CD14-positive monocyte (primary cell): ENCODE measurements at regions not wholly inside any gene's neighbourhood (a gene's known extent, or its start where the extent isn't known, plus 50 kb on each side); places are given as distances from the start of the nearest gene placed in this dataset.
"Not testable (repeated sequence)": the region's sequence is repeated elsewhere in the genome, so short reads cannot be mapped to it uniquely, and the experiment has no call there.

ENCODE experiments used
- DNase-seq, 3 donors: peaks; one replicate each; pipeline ENCODE4 v3.0.0-alpha.2; 2011 to 2022
- H2AFZ ChIP-seq: 2 replicates; pipeline ENCODE4 v1.6.0; 2012; ENCODE audit warnings: mild to moderate bottlenecking, low read depth, low read length, inconsistent platforms; ENCODE audit not compliant: insufficient read depth, poor library complexity, severe bottlenecking
- H3K27ac ChIP-seq, 2 donors: 1 replicate in 1 of 2; 2 replicates in 1 of 2; pipeline ENCODE4 v1.5.1; 2012 to 2013; ENCODE audit warnings: low read length in 2 of 2, control low read depth in 1 of 2, inconsistent platforms in 1 of 2, low read depth in 1 of 2, mild to moderate bottlenecking in 1 of 2
- H3K27me3 ChIP-seq, 2 donors: one replicate each; pipeline versions ENCODE4 v1.6.0 to v1.6.1; 2011 to 2013; ENCODE audit warnings: low read length in 2 of 2; ENCODE audit not compliant: control insufficient read depth in 2 of 2, insufficient read depth in 2 of 2
- H3K36me3 ChIP-seq, 2 donors: replicated peaks in 1 of 2; 1 replicate in 1 of 2; 2 replicates in 1 of 2; pipeline versions ENCODE4 v1.5.1 to v1.6.1; 2012 to 2013; ENCODE audit warnings: low read length in 2 of 2, control low read depth in 1 of 2, inconsistent platforms in 1 of 2, mild to moderate bottlenecking in 1 of 2; ENCODE audit not compliant: insufficient read depth in 2 of 2, control insufficient read depth in 1 of 2
- H3K4me1 ChIP-seq, 2 donors: 1 replicate in 1 of 2; 2 replicates in 1 of 2; pipeline versions ENCODE4 v1.5.1 to v1.6.1; 2012 to 2013; ENCODE audit warnings: low read length in 2 of 2, control low read depth in 1 of 2, inconsistent platforms in 1 of 2, mild to moderate bottlenecking in 1 of 2, moderate library complexity in 1 of 2; ENCODE audit not compliant: insufficient read depth in 2 of 2, control insufficient read depth in 1 of 2
- H3K4me2 ChIP-seq: replicated peaks from 2 replicates; pipeline ENCODE3; 2012; ENCODE audit warnings: low read length, moderate library complexity, mild to moderate bottlenecking; ENCODE audit not compliant: poor library complexity, severe bottlenecking; ENCODE audit errors: extremely low read depth
- H3K4me3 ChIP-seq, 3 experiments: fragments of 200-600 bp in 1 of 3; sonication (generic) in 1 of 3; replicated peaks in 1 of 3; 1 replicate in 2 of 3; 2 replicates in 1 of 3; pipeline ENCODE4 v1.5.1; 2011 to 2013; ENCODE audit warnings: low read length in 3 of 3, mild to moderate bottlenecking in 3 of 3, control low read depth in 2 of 3, low read depth in 2 of 3, inconsistent platforms in 1 of 3, moderate library complexity in 1 of 3
- H3K79me2 ChIP-seq: 2 replicates; pipeline ENCODE4 v1.6.0; 2012; ENCODE audit warnings: mild to moderate bottlenecking, control low read depth, inconsistent platforms, low read length, moderate library complexity; ENCODE audit not compliant: insufficient read depth
- H3K9ac ChIP-seq: 2 replicates; pipeline ENCODE4 v1.6.0; 2017; ENCODE audit warnings: low read length, mild to moderate bottlenecking; ENCODE audit not compliant: insufficient read depth, poor library complexity, severe bottlenecking
- H3K9me3 ChIP-seq, 2 donors: replicated peaks in 1 of 2; 1 replicate in 1 of 2; 2 replicates in 1 of 2; pipeline versions ENCODE4 v1.5.1 to v1.6.1; 2012 to 2013; ENCODE audit warnings: low read length in 2 of 2, control low read depth in 1 of 2; ENCODE audit not compliant: control insufficient read depth in 1 of 2, insufficient read depth in 1 of 2
- H4K20me1 ChIP-seq: 2 replicates; pipeline ENCODE4 v1.6.0; 2012; ENCODE audit warnings: mild to moderate bottlenecking, low read length, control low read depth, moderate library complexity; ENCODE audit not compliant: insufficient read depth
- H3K27ac Mint-ChIP-seq, 7 donors: one replicate each; pipeline ENCODE4 v1.8.0; 2020; ENCODE audit warnings: mild to moderate bottlenecking in 7 of 7, mixed read lengths in 7 of 7, moderate library complexity in 6 of 7, inconsistent platforms in 2 of 7
- H3K27me3 Mint-ChIP-seq, 3 donors: one replicate each; pipeline ENCODE4 v1.8.0; 2021 to 2022; ENCODE audit warnings: low read depth in 3 of 3, mild to moderate bottlenecking in 3 of 3, mixed read lengths in 3 of 3, moderate library complexity in 3 of 3, inconsistent platforms in 1 of 3
- H3K36me3 Mint-ChIP-seq, 2 donors: one replicate each; pipeline ENCODE4 v1.8.0; 2020; ENCODE audit warnings: mixed read lengths in 2 of 2, inconsistent platforms in 1 of 2, mild to moderate bottlenecking in 1 of 2
- H3K4me1 Mint-ChIP-seq: one replicate; pipeline ENCODE4 v1.8.0; 2020; ENCODE audit warnings: mild to moderate bottlenecking, mixed read lengths
- H3K4me3 Mint-ChIP-seq, 2 donors: one replicate each; pipeline ENCODE4 v1.8.0; 2020; ENCODE audit warnings: mild to moderate bottlenecking in 2 of 2, mixed read lengths in 2 of 2, moderate library complexity in 1 of 2
- H3K9me3 Mint-ChIP-seq, 7 donors: one replicate each; pipeline ENCODE4 v1.8.0; 2020 to 2022; ENCODE audit warnings: mixed read lengths in 7 of 7, mild to moderate bottlenecking in 6 of 7, moderate library complexity in 6 of 7, inconsistent platforms in 2 of 7
- CTCF ChIP-seq: fragments of 200-600 bp; IDR thresholded peaks from one replicate; pipeline ENCODE4 v1.8.0; 2022; ENCODE audit warnings: antibody characterized with exemption, mild to moderate bottlenecking
- WGBS: methylation state at CpG from one replicate; pipeline ENCODE4 v1.1.5; 2013; ENCODE audit warnings: missing lambda C conversion rate; ENCODE audit not compliant: insufficient coverage; 5-methylcytosine and 5-hydroxymethylcytosine counted together
- intact Hi-C, 2 donors: fragments of 100-400 bp; cut with micrococcal nuclease; formaldehyde crosslinking; loops; one replicate each; pipeline versions ENCODE4 v1.15.0 to v1.15.1; 2023

- no peaks in the 10 kb centered on the region for H3K79me2 ChIP-seq
- DNase-seq: no peak
- no peak overlapping the region for H3K4me3 ChIP-seq
- H3K4me1 ChIP-seq: no peaks in the 10 kb centered on the region
- H3K27ac ChIP-seq: no peak overlapping the region
- H3K27me3 ChIP-seq: no peaks in the 10 kb centered on the region
- no peak for TF ChIP-seq CTCF
- intact Hi-C loops: no loop called here
- no peaks in the 10 kb centered on the region for H4K20me1 ChIP-seq
- 80% methylated on average over 1 of the region's 4 CpGs for WGBS
- H3K4me3 Mint-ChIP-seq: no peak overlapping the region
- no peaks in the 10 kb centered on the region for H3K36me3 ChIP-seq
- H3K4me1 Mint-ChIP-seq: peaks cover 3% of the 10 kb centered on the region
- H3K4me2 ChIP-seq: no peak overlapping the region
- H3K27me3 Mint-ChIP-seq: peaks cover 0 to 1% (median 0%) of the 10 kb centered on the region in 3 donors
- H3K9me3 Mint-ChIP-seq: peaks cover 0 to 3% (median 0%) of the 10 kb centered on the region in 7 donors
- no peak overlapping the region for H2AFZ ChIP-seq
- no peak overlapping the region for H3K27ac Mint-ChIP-seq
- no peaks in the 10 kb centered on the region for H3K36me3 Mint-ChIP-seq
- H3K9ac ChIP-seq: no peak overlapping the region
- H3K9me3 ChIP-seq: no peaks in the 10 kb centered on the region
These were observed 351.8 kb upstream of the SORCS1 start for GRCh38 chr10:107516349-107516748.

GRCh38 chr10:107504011-107504410, 339.5 kb upstream of the SORCS1 start:
- H3K9ac ChIP-seq, H3K27me3 Mint-ChIP-seq, intact Hi-C loops, H3K27ac ChIP-seq, H3K36me3 ChIP-seq, H2AFZ ChIP-seq, H3K4me1 ChIP-seq, H3K36me3 Mint-ChIP-seq, H3K79me2 ChIP-seq, H3K27me3 ChIP-seq, H3K4me2 ChIP-seq, H3K4me3 ChIP-seq, H3K4me1 Mint-ChIP-seq, DNase-seq, H4K20me1 ChIP-seq, H3K4me3 Mint-ChIP-seq, H3K27ac Mint-ChIP-seq: not testable (repeated sequence)
- WGBS: 89% methylated on average over 1 of the region's 1 CpG
- H3K9me3 Mint-ChIP-seq: peaks cover 2 to 15% (median 7%) of the 10 kb centered on the region in 7 donors
- peaks cover 0 to 12% of the 10 kb centered on the region in 2 donors for H3K9me3 ChIP-seq
